Natural killer cell (primary cell): ENCODE measurements at regions not wholly inside any gene's neighbourhood (a gene's known extent, or its start where the extent isn't known, plus 50 kb on each side); places are given as distances from the start of the nearest gene placed in this dataset.

Experiments
- ATAC-seq, 3 donors: fragments of 150-1000 bp in 2 of 3; fragments of 200-7000 bp in 1 of 3; cut with Tn5 transposase; 1 replicate in 1 of 3; 2 replicates in 2 of 3; pipeline ENCODE4 v1.10.0; 2021; ENCODE audit warnings: mild to moderate bottlenecking in 2 of 3, moderate library complexity in 2 of 3
- DNase-seq, 2 donors: peaks; one replicate each; pipeline versions ENCODE4 v3.0.0 to v3.0.0-alpha.2; 2013 to 2021; ENCODE audit warnings: mixed read lengths in 1 of 2
- H3K27ac ChIP-seq: one replicate; pipeline ENCODE4 v1.5.1; 2013; ENCODE audit warnings: mild to moderate bottlenecking, low read length
- H3K27me3 ChIP-seq: one replicate; pipeline ENCODE4 v1.6.1; 2013; ENCODE audit warnings: low read length; ENCODE audit not compliant: control insufficient read depth, insufficient read depth
- H3K36me3 ChIP-seq: one replicate; pipeline ENCODE4 v1.6.1; 2013; ENCODE audit warnings: low read length; ENCODE audit not compliant: control insufficient read depth, insufficient read depth
- H3K4me1 ChIP-seq: one replicate; pipeline ENCODE4 v1.6.1; 2013; ENCODE audit warnings: low read length; ENCODE audit not compliant: control insufficient read depth, insufficient read depth
- H3K4me3 ChIP-seq: one replicate; pipeline ENCODE4 v1.5.1; 2013; ENCODE audit warnings: low read length
- H3K9me3 ChIP-seq: one replicate; pipeline ENCODE4 v1.6.1; 2013; ENCODE audit warnings: low read length; ENCODE audit not compliant: control insufficient read depth, insufficient read depth
- H3K27ac Mint-ChIP-seq, 2 donors: one replicate each; pipeline ENCODE4 v1.8.0; 2022; ENCODE audit warnings: mild to moderate bottlenecking in 2 of 2, mixed read lengths in 2 of 2, moderate library complexity in 1 of 2
- H3K27me3 Mint-ChIP-seq, 2 donors: one replicate each; pipeline ENCODE4 v1.8.0; 2022; ENCODE audit warnings: low read depth in 2 of 2, mixed read lengths in 2 of 2
- H3K36me3 Mint-ChIP-seq: one replicate; pipeline ENCODE4 v1.8.0; 2022; ENCODE audit warnings: mixed read lengths
- H3K4me1 Mint-ChIP-seq, 2 donors: one replicate each; pipeline ENCODE4 v1.8.0; 2022; ENCODE audit warnings: mixed read lengths in 2 of 2
- H3K4me3 Mint-ChIP-seq: one replicate; pipeline ENCODE4 v1.8.0; 2022; ENCODE audit warnings: mild to moderate bottlenecking, moderate library complexity, mixed read lengths
- H3K9me3 Mint-ChIP-seq, 2 donors: one replicate each; pipeline ENCODE4 v1.8.0; 2022; ENCODE audit warnings: mixed read lengths in 2 of 2
- CTCF ChIP-seq: fragments of 200-600 bp; IDR thresholded peaks from one replicate; pipeline ENCODE4 v1.8.0; 2022; ENCODE audit warnings: antibody characterized with exemption
- WGBS: methylation state at CpG from one replicate; pipeline ENCODE4 v1.1.7; 2013; ENCODE audit warnings: missing lambda C conversion rate; ENCODE audit not compliant: insufficient coverage; 5-methylcytosine and 5-hydroxymethylcytosine counted together
- intact Hi-C: fragments of 100-400 bp; cut with micrococcal nuclease; formaldehyde crosslinking; loops from one replicate; pipeline ENCODE4 v1.14.2; 2022

GRCh38 chr1:188224263-188224662 lies 1395.5 kb downstream of the PLA2G4A start:
- H3K4me3 Mint-ChIP-seq, result no peak overlapping the region
- no peaks in the 10 kb centered on the region for H3K27me3 ChIP-seq
- H3K9me3 Mint-ChIP-seq, result peaks cover 13 to 20% of the 10 kb centered on the region in 2 donors
- DNase-seq, result no peak
- H3K27ac Mint-ChIP-seq, result no peak overlapping the region
- intact Hi-C loops, result no loop called here
- no peak overlapping the region for H3K27ac ChIP-seq
- no peak for TF ChIP-seq CTCF
- no peaks in the 10 kb centered on the region for H3K4me1 Mint-ChIP-seq
- no peaks in the 10 kb centered on the region for H3K36me3 ChIP-seq
- H3K4me1 ChIP-seq, result no peaks in the 10 kb centered on the region
- ATAC-seq, result no peak
- H3K36me3 Mint-ChIP-seq, result peaks cover 17% of the 10 kb centered on the region
- H3K27me3 Mint-ChIP-seq, result no peaks in the 10 kb centered on the region
- H3K4me3 ChIP-seq, result no peak overlapping the region
- no peaks in the 10 kb centered on the region for H3K9me3 ChIP-seq

GRCh38 chr1:188225975-188226374 lies 1397.2 kb downstream of the PLA2G4A start:
- Histone ChIP-seq H3K27me3 (no peaks in the 10 kb centered on the region), H3K27ac (no peak overlapping the region), H3K4me3 (no peak overlapping the region), H3K4me1 (no peaks in the 10 kb centered on the region), H3K9me3 (no peaks in the 10 kb centered on the region), H3K36me3 (no peaks in the 10 kb centered on the region)
- ATAC-seq, result no peak
- Mint-ChIP-seq H3K4me3 (no peak overlapping the region), H3K4me1 (no peaks in the 10 kb centered on the region), H3K27ac (no peak overlapping the region), H3K27me3 (no peaks in the 10 kb centered on the region), H3K9me3 (peaks cover 13 to 20% of the 10 kb centered on the region in 2 donors), H3K36me3 (peaks cover 17% of the 10 kb centered on the region)
- no peak for TF ChIP-seq CTCF
- no peak for DNase-seq
- intact Hi-C loops, result no loop called here
- WGBS, result 80% methylated on average over 1 of the region's 1 CpG

GRCh38 chr1:188228623-188229022 lies 1399.9 kb downstream of the PLA2G4A start:
- no peak overlapping the region for H3K27ac Mint-ChIP-seq
- H3K4me1 ChIP-seq, result no peaks in the 10 kb centered on the region
- peaks cover 13 to 23% of the 10 kb centered on the region in 2 donors for H3K9me3 Mint-ChIP-seq
- H3K4me1 Mint-ChIP-seq, result no peaks in the 10 kb centered on the region
- H3K4me3 Mint-ChIP-seq, result no peak overlapping the region
- intact Hi-C loops, result no loop called here
- H3K36me3 ChIP-seq, result no peaks in the 10 kb centered on the region
- no peaks in the 10 kb centered on the region for H3K27me3 ChIP-seq
- peaks cover 17% of the 10 kb centered on the region for H3K36me3 Mint-ChIP-seq
- TF ChIP-seq CTCF, result no peak
- H3K9me3 ChIP-seq, result no peaks in the 10 kb centered on the region
- DNase-seq, result no peak
- H3K27ac ChIP-seq, result no peak overlapping the region
- no peaks in the 10 kb centered on the region for H3K27me3 Mint-ChIP-seq
- no peak for ATAC-seq
- H3K4me3 ChIP-seq, result no peak overlapping the region

DNA sequence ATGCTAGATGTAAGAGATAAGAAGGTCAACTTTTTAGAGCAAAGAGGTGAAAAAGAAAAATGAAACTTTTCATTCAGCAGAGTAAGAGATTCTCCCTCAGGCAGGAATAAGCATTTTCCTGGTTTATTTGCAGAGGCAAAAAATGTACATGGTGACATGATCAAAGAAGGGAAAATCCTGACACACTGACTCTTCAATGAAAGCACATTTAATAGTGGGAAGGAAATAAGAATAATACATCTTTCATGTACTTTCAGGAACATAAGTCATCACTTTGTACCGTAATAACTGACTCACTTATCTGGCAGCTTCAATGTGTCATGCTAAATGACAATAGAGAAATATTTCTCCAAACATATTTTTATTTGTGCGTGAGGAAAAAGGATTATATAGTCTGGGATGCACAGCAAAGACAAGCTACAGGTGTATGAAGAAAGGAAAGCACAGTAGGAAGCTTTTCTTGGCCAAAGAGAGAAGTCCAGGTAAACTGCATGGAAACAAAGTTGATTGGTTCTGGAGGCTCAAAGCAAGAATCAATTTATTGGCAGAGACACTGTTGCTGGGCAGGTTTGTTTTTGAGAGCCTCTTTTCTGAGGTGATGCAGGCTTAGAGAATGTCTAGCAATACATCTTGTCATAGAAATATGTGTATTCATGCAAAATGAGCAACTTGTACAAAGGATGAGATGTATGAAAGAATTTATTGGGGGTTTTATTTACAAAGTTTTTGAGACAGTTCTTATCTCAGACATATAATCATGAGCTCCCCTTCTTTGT lies 1409.0 kb downstream of the PLA2G4A start:
- no peaks in the 10 kb centered on the region for H3K36me3 ChIP-seq
- Mint-ChIP-seq H3K27ac (no peak overlapping the region), H3K4me1 (no peaks in the 10 kb centered on the region), H3K27me3 (no peaks in the 10 kb centered on the region), H3K36me3 (no peaks in the 10 kb centered on the region), H3K4me3 (no peak overlapping the region), H3K9me3 (peaks cover 4 to 14% of the 10 kb centered on the region in 2 donors)
- intact Hi-C loops, result no loop called here
- no peaks in the 10 kb centered on the region for H3K4me1 ChIP-seq
- TF ChIP-seq CTCF, result no peak
- no peaks in the 10 kb centered on the region for H3K27me3 ChIP-seq
- ATAC-seq (no peak), DNase-seq (no peak)
- H3K27ac ChIP-seq, result no peak overlapping the region
- H3K9me3 ChIP-seq, result no peaks in the 10 kb centered on the region
- H3K4me3 ChIP-seq, result no peak overlapping the region
- 100% methylated on average over 1 of the region's 2 CpGs for WGBS
